HuH-7 (cell line): ENCODE measurements at regions not wholly inside any gene's neighbourhood (a gene's known extent, or its start where the extent isn't known, plus 50 kb on each side); places are given as distances from the start of the nearest gene placed in this dataset.
"Not testable (repeated sequence)": the region's sequence is repeated elsewhere in the genome, so short reads cannot be mapped to it uniquely, and the experiment has no call there.

Source experiments
- DNase-seq: peaks from one replicate; pipeline ENCODE4 v3.0.0; 2011; ENCODE audit warnings: low spot score

GRCh38 chr21:28281357-28281756, 711.3 kb downstream of the LTN1 start:
- not testable (repeated sequence) for DNase-seq

- no peak for DNase-seq
Observed at GRCh38 chr21:28280611-28281010, 712.1 kb downstream of the LTN1 start.

GRCh38 chr21:28277324-28277723, 715.4 kb downstream of the LTN1 start:
- no peak for DNase-seq

- DNase-seq = no peak
Observed at GRCh38 chr21:28272272-28272992, 720.2 kb downstream of the LTN1 start.

GRCh38 chr21:28269173-28269572, 723.5 kb downstream of the LTN1 start:
- DNase-seq = no peak

GRCh38 chr21:28268685-28269084, 724.0 kb downstream of the LTN1 start:
- no peak for DNase-seq

GRCh38 chr21:28267449-28267848, 725.2 kb downstream of the LTN1 start:
- DNase-seq = no peak

GRCh38 chr21:28266061-28266460, 726.6 kb downstream of the LTN1 start:
- DNase-seq = no peak

GRCh38 chr21:28263974-28264373, 728.7 kb downstream of the LTN1 start:
- no peak for DNase-seq

- DNase-seq = no peak
Observed at GRCh38 chr21:28261298-28261697, 731.4 kb downstream of the LTN1 start.

- DNase-seq = no peak
Observed at GRCh38 chr21:28257276-28257675, 735.4 kb downstream of the LTN1 start.

GRCh38 chr21:28256837-28257236, 735.8 kb downstream of the LTN1 start:
- no peak for DNase-seq

- peak; percentile 21 for DNase-seq
Observed at GRCh38 chr21:28256420-28256831, 736.3 kb downstream of the LTN1 start.

- DNase-seq = no peak
Observed at GRCh38 chr21:28253961-28254360, 738.7 kb downstream of the LTN1 start.

GRCh38 chr21:28253338-28253737, 739.3 kb downstream of the LTN1 start:
- no peak for DNase-seq

GRCh38 chr21:28252928-28253327, 739.7 kb downstream of the LTN1 start:
- DNase-seq = no peak

GRCh38 chr21:28250946-28251345, 741.7 kb downstream of the LTN1 start:
- no peak for DNase-seq

- no peak for DNase-seq
Observed at GRCh38 chr21:28247454-28248020, 745.1 kb downstream of the LTN1 start.

GRCh38 chr21:28240586-28240985, 752.1 kb downstream of the LTN1 start:
- no peak for DNase-seq

GRCh38 chr21:28239340-28239739, 753.3 kb downstream of the LTN1 start:
- no peak for DNase-seq

GRCh38 chr21:28237661-28238060, 755.0 kb downstream of the LTN1 start:
- DNase-seq = no peak

GRCh38 chr21:28235169-28235895, 757.3 kb downstream of the LTN1 start:
- no peak for DNase-seq

GRCh38 chr21:28234326-28234725, 758.4 kb downstream of the LTN1 start:
- DNase-seq = no peak
